SK-N-SH (cell line): ENCODE measurements at regions not wholly inside any gene's neighbourhood (a gene's known extent, or its start where the extent isn't known, plus 50 kb on each side); places are given as distances from the start of the nearest gene placed in this dataset.

Experiments used
- CHD2 ChIP-seq: fragments of 150-350 bp; IDR thresholded peaks from 2 replicates; pipeline ENCODE4 v1.6.1; 2018; ENCODE audit warnings: low read length; ENCODE audit not compliant: partially characterized antibody
- CTCF ChIP-seq: fragments of 200-600 bp; sonication (generic); IDR thresholded peaks from 2 replicates; pipeline ENCODE4 v1.6.1; 2017; ENCODE audit warnings: antibody characterized with exemption, mild to moderate bottlenecking, moderate library complexity
- EZH2phosphoT487 ChIP-seq: fragments of 200-600 bp; sonication (generic); IDR thresholded peaks from 2 replicates; pipeline ENCODE4 v1.6.1; 2017; ENCODE audit warnings: low read depth, mixed run types, mild to moderate bottlenecking, antibody characterized with exemption, moderate library complexity, borderline replicate concordance
- FOXJ3 ChIP-seq: sonication (generic); formaldehyde crosslinking; IDR thresholded peaks from 2 replicates; pipeline ENCODE4 v1.5.1; 2020; ENCODE audit warnings: mild to moderate bottlenecking, missing genetic modification reagents
- FOXM1 ChIP-seq: IDR thresholded peaks from 2 replicates; pipeline ENCODE4 v1.4.0; 2012; ENCODE audit warnings: low read depth, mild to moderate bottlenecking
- GATA2 ChIP-seq: sonication (generic); formaldehyde crosslinking; IDR thresholded peaks from 2 replicates; pipeline ENCODE4 v1.5.0; 2020; ENCODE audit warnings: mild to moderate bottlenecking, missing genetic modification reagents
- IRF3 ChIP-seq: fragments of 150-350 bp; IDR thresholded peaks from 2 replicates; pipeline ENCODE4 v1.6.1; 2016; ENCODE audit warnings: mild to moderate bottlenecking, low read depth, low read length
- JUND ChIP-seq: IDR thresholded peaks from 2 replicates; pipeline ENCODE4 v1.4.0; 2012
- MXI1 ChIP-seq: IDR thresholded peaks from 2 replicates; pipeline ENCODE4 v1.6.1; 2012; ENCODE audit warnings: mild to moderate bottlenecking, low read depth, low read length, improper control_type of control experiment
- POLR2AphosphoS5 ChIP-seq: IDR thresholded peaks from 2 replicates; pipeline ENCODE4 v1.6.1; 2012; ENCODE audit warnings: low read depth, low read length
- REST ChIP-seq: IDR thresholded peaks from 2 replicates; pipeline ENCODE4 v1.6.1; 2012; ENCODE audit warnings: mild to moderate bottlenecking, low read depth, low read length, moderate library complexity
- SIN3A ChIP-seq: IDR thresholded peaks from 2 replicates; pipeline ENCODE4 v1.6.1; 2012; ENCODE audit warnings: low read depth, mild to moderate bottlenecking, low read length, moderate library complexity, borderline replicate concordance
- TAF1 ChIP-seq: IDR thresholded peaks from 2 replicates; pipeline ENCODE4 v1.6.1; 2012; ENCODE audit warnings: low read depth, mild to moderate bottlenecking, low read length, moderate library complexity, borderline replicate concordance
- YY1 ChIP-seq: IDR thresholded peaks from 2 replicates; pipeline ENCODE4 v1.4.0; 2012; ENCODE audit warnings: low read depth, mild to moderate bottlenecking

- TF ChIP-seq IRF3 (no peak), FOXJ3 (CRISPR knock-in tag) (no peak), GATA2 (CRISPR knock-in tag) (no peak), CTCF (no peak), MXI1 (no peak), JUND (no peak), SIN3A (no peak), POLR2AphosphoS5 (no peak), EZH2phosphoT487 (no peak), CHD2 (no peak), REST (no peak), TAF1 (no peak), FOXM1 (no peak), YY1 (no peak)
Measured at GRCh38 chr10:44829426-44829825, 81.7 kb upstream of the TMEM72 start.
